Mucosa of descending colon (tissue), 3 donors: ENCODE measurements at regions not wholly inside any gene's neighbourhood (a gene's known extent, or its start where the extent isn't known, plus 50 kb on each side); places are given as distances from the start of the nearest gene placed in this dataset.

Experiments used
- ATAC-seq: fragments of 200-7000 bp; cut with Tn5 transposase; one replicate; pipeline ENCODE4 v1.9.1; 2020; ENCODE audit warnings: mild to moderate bottlenecking, moderate library complexity
- DNase-seq, 3 donors: peaks; one replicate each; pipeline ENCODE4 v3.0.0-alpha.2; 2020
- H3K36me3 ChIP-seq: fragments of 200-600 bp; one replicate; pipeline ENCODE4 v1.8.0; 2021; ENCODE audit warnings: low read depth, mild to moderate bottlenecking
- H3K4me1 ChIP-seq: fragments of 200-600 bp; one replicate; pipeline ENCODE4 v1.8.0; 2021; ENCODE audit warnings: low read depth, mild to moderate bottlenecking
- H3K4me3 ChIP-seq: fragments of 200-600 bp; one replicate; pipeline ENCODE4 v1.8.0; 2021; ENCODE audit warnings: mild to moderate bottlenecking
- H3K9me3 ChIP-seq: fragments of 200-600 bp; one replicate; pipeline ENCODE4 v1.8.0; 2021; ENCODE audit warnings: mild to moderate bottlenecking
- intact Hi-C, 2 donors: fragments of 100-400 bp; cut with DNase I in 1 of 2; cut with micrococcal nuclease in 1 of 2; formaldehyde crosslinking; loops; one replicate each; pipeline versions ENCODE4 v1.11.0 to v1.11.1; 2022; cut with DNase I, micrococcal nuclease
- TF ChIP-seq, protein P1 (sequence below): fragments of 200-600 bp; IDR thresholded peaks from one replicate; pipeline ENCODE4 v1.8.0; 2022; ENCODE audit warnings: antibody characterized with exemption, mild to moderate bottlenecking
- donor health status: DM: no; HTN: no; CAD: no; lungs with moderate emphysema.
- donor health status: DM: no; HTN: no; CAD: no.
- donor health status: DM: no; HTN: yes; CAD: no.

DNA sequence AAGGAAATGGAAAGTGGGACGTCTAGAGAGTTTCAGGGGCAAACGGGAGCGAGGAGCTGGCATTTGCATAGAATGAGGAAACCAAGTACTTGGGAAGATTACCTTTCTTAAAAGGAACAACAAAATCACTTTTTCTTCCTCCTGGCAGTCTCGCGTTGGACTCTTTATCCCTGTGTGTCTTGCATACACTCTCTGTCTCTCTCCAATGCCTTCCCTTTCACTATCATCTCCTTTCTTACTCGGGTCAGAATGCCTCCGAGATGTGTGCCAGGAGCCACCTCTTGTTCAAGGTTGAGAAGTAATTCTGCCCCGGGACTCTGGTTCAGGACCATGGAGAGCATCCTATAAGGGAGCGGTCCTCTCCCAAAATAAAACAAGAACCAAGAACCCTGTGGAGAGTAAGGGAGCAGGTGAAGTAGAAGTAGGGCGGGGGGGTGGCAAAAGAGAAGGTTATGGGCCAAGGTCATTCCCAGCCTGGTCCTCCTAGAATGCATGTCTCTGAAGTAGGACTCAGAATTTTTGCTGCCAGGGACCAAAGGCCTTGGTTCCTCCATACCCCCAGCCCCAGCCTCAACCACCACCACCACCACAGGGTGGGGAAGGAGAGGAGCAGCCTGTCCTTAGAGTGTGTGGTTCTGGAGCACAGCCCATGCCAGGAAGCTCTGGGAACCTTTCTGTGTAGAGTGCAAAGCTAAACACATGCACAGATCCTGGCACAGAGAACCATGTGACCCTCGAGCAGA, 72.1 kb upstream of the ARAP3 start:
- ATAC-seq (peak; percentile 35), DNase-seq (peak in 1 of 3 donors; percentile 56)
- TF ChIP-seq, protein P1, sequence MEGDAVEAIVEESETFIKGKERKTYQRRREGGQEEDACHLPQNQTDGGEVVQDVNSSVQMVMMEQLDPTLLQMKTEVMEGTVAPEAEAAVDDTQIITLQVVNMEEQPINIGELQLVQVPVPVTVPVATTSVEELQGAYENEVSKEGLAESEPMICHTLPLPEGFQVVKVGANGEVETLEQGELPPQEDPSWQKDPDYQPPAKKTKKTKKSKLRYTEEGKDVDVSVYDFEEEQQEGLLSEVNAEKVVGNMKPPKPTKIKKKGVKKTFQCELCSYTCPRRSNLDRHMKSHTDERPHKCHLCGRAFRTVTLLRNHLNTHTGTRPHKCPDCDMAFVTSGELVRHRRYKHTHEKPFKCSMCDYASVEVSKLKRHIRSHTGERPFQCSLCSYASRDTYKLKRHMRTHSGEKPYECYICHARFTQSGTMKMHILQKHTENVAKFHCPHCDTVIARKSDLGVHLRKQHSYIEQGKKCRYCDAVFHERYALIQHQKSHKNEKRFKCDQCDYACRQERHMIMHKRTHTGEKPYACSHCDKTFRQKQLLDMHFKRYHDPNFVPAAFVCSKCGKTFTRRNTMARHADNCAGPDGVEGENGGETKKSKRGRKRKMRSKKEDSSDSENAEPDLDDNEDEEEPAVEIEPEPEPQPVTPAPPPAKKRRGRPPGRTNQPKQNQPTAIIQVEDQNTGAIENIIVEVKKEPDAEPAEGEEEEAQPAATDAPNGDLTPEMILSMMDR: no peak
- Histone ChIP-seq H3K4me1 (no peaks in the 10 kb centered on the region), H3K9me3 (no peaks in the 10 kb centered on the region), H3K36me3 (no peaks in the 10 kb centered on the region), H3K4me3 (no peak overlapping the region)
- intact Hi-C loops: no loop called here

DNA sequence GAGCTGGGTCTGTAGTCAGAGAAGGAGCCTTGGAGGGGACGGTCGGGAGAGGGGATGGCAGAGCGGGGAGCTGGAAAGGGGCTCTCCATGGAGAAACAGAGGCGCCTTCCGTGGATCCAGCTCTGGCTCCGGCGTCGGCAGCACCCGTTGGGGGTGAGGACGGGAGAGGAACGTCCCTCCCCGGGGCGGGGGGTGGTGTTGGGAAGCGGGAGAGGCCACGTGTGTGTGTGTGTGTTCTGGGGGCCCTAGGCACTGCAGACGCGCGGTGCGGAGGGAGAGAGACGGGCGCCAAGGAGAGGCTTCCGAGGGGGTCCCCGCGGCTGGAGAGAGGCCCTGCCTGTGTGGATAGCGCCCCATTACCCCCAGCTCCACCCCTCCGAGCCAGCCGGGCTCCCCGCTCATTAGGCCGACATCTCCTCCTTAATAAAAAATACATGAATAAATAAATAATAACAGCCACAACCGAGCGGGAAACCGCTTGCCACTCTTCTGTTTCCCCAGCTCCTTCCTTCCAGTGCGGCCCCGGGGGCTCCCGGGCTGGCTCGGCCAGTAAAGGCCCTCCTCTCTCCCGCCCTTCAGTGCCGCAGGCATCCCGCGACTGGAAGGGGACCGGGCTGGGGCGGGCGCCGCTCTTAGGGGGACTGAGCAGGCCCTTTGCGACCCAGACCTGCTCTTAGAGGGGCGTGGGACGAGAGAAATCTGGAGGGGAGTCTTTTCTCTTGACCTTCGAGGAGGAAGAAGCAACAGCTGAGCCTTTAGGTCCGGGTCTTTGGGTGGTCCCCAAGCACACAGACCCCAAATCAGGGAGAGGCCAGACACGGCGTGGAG, 71.3 kb upstream of the ARAP3 start:
- DNase-seq: no peak
- H3K4me1 ChIP-seq: no peaks in the 10 kb centered on the region
- H3K36me3 ChIP-seq: no peaks in the 10 kb centered on the region
- TF ChIP-seq, protein P1: no peak
- no peak overlapping the region for H3K4me3 ChIP-seq
- intact Hi-C loops: no loop called here
- H3K9me3 ChIP-seq: no peaks in the 10 kb centered on the region
- ATAC-seq: no peak

DNA sequence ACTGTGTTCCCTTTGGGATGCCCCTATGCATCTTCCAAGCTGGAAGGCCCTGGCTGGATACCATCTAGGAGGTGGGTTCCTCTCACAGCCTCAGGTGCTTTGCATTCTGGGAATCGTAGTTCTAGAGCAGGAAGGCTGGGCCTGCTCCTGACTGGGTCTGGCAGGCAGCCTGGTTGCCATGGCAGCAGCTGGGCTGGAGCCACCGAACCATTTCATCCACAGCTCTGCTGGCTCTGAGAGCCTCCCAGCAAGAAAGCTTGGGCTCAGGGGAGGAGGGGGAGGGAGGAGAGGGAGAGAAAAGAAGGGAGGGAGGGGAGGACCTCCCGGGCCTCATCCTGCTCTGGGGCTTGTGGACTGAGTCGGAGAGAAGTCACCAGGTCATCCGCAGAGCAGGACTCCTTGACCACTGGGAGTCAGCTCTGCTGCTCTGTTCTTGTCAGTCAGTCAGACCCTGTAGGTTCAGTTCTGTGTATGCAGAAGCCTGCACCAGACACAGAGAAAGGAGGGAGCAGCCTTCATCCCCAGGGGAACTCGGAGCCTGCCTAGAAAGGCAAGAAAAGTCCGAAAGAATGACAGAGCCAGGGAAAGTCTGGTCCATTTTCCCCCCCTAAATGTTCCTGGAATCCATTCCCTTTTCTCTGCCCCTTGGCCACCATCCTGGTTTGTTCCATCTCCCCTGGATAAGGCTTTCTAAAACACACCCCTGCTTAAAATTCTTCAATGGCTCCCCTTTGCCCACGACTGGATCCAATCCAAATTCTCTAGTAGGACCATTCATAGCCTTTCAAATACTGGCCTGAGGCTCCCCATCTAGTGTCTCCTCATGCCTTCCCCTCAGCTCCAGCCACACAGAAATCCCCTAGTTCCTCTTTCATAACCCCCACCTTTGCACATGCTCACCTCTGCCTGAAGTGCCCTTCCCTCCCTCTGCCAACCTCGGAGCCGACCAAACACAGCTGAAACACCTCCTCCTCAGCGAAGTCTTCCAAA, 65.4 kb upstream of the ARAP3 start:
- no peak overlapping the region for H3K4me3 ChIP-seq
- TF ChIP-seq, protein P1: no peak
- peak; percentile 46 for ATAC-seq
- no peaks in the 10 kb centered on the region for H3K4me1 ChIP-seq
- intact Hi-C loops: no loop called here
- H3K36me3 ChIP-seq: no peaks in the 10 kb centered on the region
- H3K9me3 ChIP-seq: no peaks in the 10 kb centered on the region
- DNase-seq: peak; percentile 52 to 64 (median 62)

DNA sequence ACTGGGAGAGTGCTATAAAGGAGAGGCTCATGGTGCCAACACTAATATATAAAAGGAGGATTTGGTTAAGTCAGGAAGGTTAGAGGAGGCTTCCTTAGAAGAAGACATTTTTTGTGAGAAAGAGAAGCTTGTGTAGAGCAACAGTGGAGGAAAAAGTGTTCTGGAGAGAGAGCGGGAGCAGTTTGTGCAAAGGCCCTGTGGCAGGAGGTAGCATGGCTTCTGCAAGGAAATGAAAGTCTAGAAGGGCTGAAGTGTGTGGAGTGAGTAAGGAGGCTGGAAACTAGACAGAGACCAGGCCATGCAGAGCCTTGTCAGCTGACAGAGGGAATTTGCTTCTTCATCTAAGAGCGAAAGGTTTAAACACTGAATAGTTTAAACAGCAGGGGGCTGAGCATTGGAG, 64.4 kb upstream of the ARAP3 start:
- Histone ChIP-seq H3K4me1 (no peaks in the 10 kb centered on the region), H3K9me3 (no peaks in the 10 kb centered on the region), H3K36me3 (no peaks in the 10 kb centered on the region), H3K4me3 (no peak overlapping the region)
- TF ChIP-seq, protein P1: no peak
- ATAC-seq (no peak), DNase-seq (no peak)
- intact Hi-C loops: no loop called here

DNA sequence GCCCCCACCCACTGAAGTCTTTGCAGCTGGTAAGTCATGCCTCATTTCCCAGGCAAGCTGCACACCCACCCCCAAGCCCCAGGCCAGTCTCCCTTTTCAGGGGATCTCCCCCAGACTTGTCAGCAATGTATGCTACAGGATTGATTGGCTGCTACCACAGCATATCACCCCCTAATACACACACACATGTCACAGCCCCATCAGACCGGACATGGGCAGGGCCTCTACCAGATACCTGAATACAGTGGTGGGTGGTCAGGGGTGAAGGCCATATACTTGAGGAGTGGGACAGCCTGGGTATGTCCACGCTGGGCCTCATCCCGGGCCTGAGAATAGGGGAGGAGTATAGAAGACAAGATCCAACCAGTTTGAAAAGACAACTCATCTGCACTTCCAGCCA, 63.4 kb upstream of the ARAP3 start:
- Histone ChIP-seq H3K36me3 (no peaks in the 10 kb centered on the region), H3K9me3 (no peaks in the 10 kb centered on the region), H3K4me3 (no peak overlapping the region), H3K4me1 (no peaks in the 10 kb centered on the region)
- TF ChIP-seq, protein P1: no peak
- intact Hi-C loops: no loop called here
- no peak for DNase-seq
- ATAC-seq: no peak
